VCaP (cell line): ENCODE measurements at regions not wholly inside any gene's neighbourhood (a gene's known extent, or its start where the extent isn't known, plus 50 kb on each side); places are given as distances from the start of the nearest gene placed in this dataset.
"Not testable (repeated sequence)": the region's sequence is repeated elsewhere in the genome, so short reads cannot be mapped to it uniquely, and the experiment has no call there.

Source experiments
- H3K27ac ChIP-seq: fragments of 450-650 bp; 2 replicates; pipeline ENCODE4 v1.5.1; 2017
- CTCF ChIP-seq: fragments of 450-650 bp; conservative IDR thresholded peaks from 2 replicates; pipeline ENCODE4 v1.5.1; 2017; ENCODE audit warnings: mild to moderate bottlenecking, moderate library complexity

- TF ChIP-seq CTCF, result no peak
- no peak overlapping the region for H3K27ac ChIP-seq
Observed at GRCh38 chr2:39925312-39925711, 146.3 kb upstream of the THUMPD2 start.

- no peak for TF ChIP-seq CTCF
- H3K27ac ChIP-seq, result no peak overlapping the region
Observed at GRCh38 chr2:39923455-39923854, 144.4 kb upstream of the THUMPD2 start.

- no peak overlapping the region for H3K27ac ChIP-seq
- TF ChIP-seq CTCF, result no peak
Observed at GRCh38 chr2:39922679-39923405, 143.8 kb upstream of the THUMPD2 start.

- no peak for TF ChIP-seq CTCF
- H3K27ac ChIP-seq, result no peak overlapping the region
Observed at GRCh38 chr2:39920307-39920801, 141.3 kb upstream of the THUMPD2 start.

GRCh38 chr2:39919511-39920306 is 140.7 kb upstream of the THUMPD2 start:
- no peak for TF ChIP-seq CTCF
- no peak overlapping the region for H3K27ac ChIP-seq

GRCh38 chr2:39918886-39919285 is 139.8 kb upstream of the THUMPD2 start:
- TF ChIP-seq CTCF, result no peak

GRCh38 chr2:39917371-39917770 is 138.3 kb upstream of the THUMPD2 start:
- H3K27ac ChIP-seq, result not testable (repeated sequence)

More at GRCh38 chr2:39918886-39919285, 139.8 kb upstream of the THUMPD2 start:
- no peak overlapping the region for H3K27ac ChIP-seq

- no peak overlapping the region for H3K27ac ChIP-seq
Observed at GRCh38 chr2:39914949-39915348, 135.9 kb upstream of the THUMPD2 start.

More at GRCh38 chr2:39914949-39915348, 135.9 kb upstream of the THUMPD2 start:
- no peak for TF ChIP-seq CTCF
